ENCODE measurements at regions not wholly inside any gene's neighbourhood (a gene's known extent, or its start where the extent isn't known, plus 50 kb on each side); places are given as distances from the start of the nearest gene placed in this dataset.

GRCh38 chr1:60895701-60896100, 186.7 kb upstream of the NFIA start:
- Histone ChIP-seq H3K4me1 (no peaks in the 10 kb centered on the region), H3K36me3 (no peaks in the 10 kb centered on the region), H3K27me3 (no peaks in the 10 kb centered on the region), H3K27ac (no peak overlapping the region), H3K4me3 (no peak overlapping the region), H3K9me3 (no peaks in the 10 kb centered on the region)
- 77 to 79% methylated on average over 3 of the region's 3 CpGs for WGBS, 2 donors
- DNase-seq (ENCODE audit: low spot score in 2 of 2) = no peak
- TF ChIP-seq CTCF (IDR thresholded peaks at IDR 0.05) (no peak), EP300 (IDR thresholded peaks at IDR 0.05) (no peak), POLR2A (IDR thresholded peaks at IDR 0.05) (no peak)

GRCh38 chr1:60895252-60895651, 187.1 kb upstream of the NFIA start:
- 78 to 81% methylated on average over 6 of the region's 6 CpGs for WGBS, 2 donors
- H3K4me3 ChIP-seq = no peak overlapping the region

GRCh38 chr1:60894741-60895140, 187.6 kb upstream of the NFIA start:
- WGBS, 2 donors = 98 to 99% methylated on average over 2 of the region's 2 CpGs
- no peaks in the 10 kb centered on the region for H3K4me1 ChIP-seq
- no peaks in the 10 kb centered on the region for H3K27me3 ChIP-seq
- no peak for DNase-seq (ENCODE audit: low spot score in 2 of 2)
- H3K36me3 ChIP-seq = no peaks in the 10 kb centered on the region
- H3K9me3 ChIP-seq = no peaks in the 10 kb centered on the region
- no peak overlapping the region for H3K27ac ChIP-seq
- TF ChIP-seq EP300 (IDR thresholded peaks at IDR 0.05) = no peak
- TF ChIP-seq POLR2A (IDR thresholded peaks at IDR 0.05) = no peak
- no peak for TF ChIP-seq CTCF (IDR thresholded peaks at IDR 0.05)
- H3K4me3 ChIP-seq = no peak overlapping the region

More at GRCh38 chr1:60895252-60895651, 187.1 kb upstream of the NFIA start:
- DNase-seq (ENCODE audit: low spot score in 2 of 2) = no peak
- no peaks in the 10 kb centered on the region for H3K4me1 ChIP-seq
- H3K9me3 ChIP-seq = no peaks in the 10 kb centered on the region
- H3K27ac ChIP-seq = no peak overlapping the region
- H3K27me3 ChIP-seq = no peaks in the 10 kb centered on the region
- TF ChIP-seq POLR2A (IDR thresholded peaks at IDR 0.05) (no peak), CTCF (IDR thresholded peaks at IDR 0.05) (no peak), EP300 (IDR thresholded peaks at IDR 0.05) (no peak)
- H3K36me3 ChIP-seq = no peaks in the 10 kb centered on the region

- Histone ChIP-seq H3K4me1 (no peaks in the 10 kb centered on the region), H3K27me3 (no peaks in the 10 kb centered on the region), H3K36me3 (no peaks in the 10 kb centered on the region), H3K4me3 (no peak overlapping the region), H3K27ac (no peak overlapping the region), H3K9me3 (no peaks in the 10 kb centered on the region)
- no peak for DNase-seq (ENCODE audit: low spot score in 2 of 2)
- TF ChIP-seq CTCF (IDR thresholded peaks at IDR 0.05) (no peak), POLR2A (IDR thresholded peaks at IDR 0.05) (no peak), EP300 (IDR thresholded peaks at IDR 0.05) (no peak)
- 72 to 84% methylated on average over 3 of the region's 3 CpGs for WGBS, 2 donors
Observed at GRCh38 chr1:60894130-60894529, 188.2 kb upstream of the NFIA start.

- H3K27me3 ChIP-seq = no peaks in the 10 kb centered on the region
- TF ChIP-seq POLR2A (IDR thresholded peaks at IDR 0.05) (no peak), EP300 (IDR thresholded peaks at IDR 0.05) (no peak), CTCF (IDR thresholded peaks at IDR 0.05) (no peak)
- H3K36me3 ChIP-seq = no peaks in the 10 kb centered on the region
- H3K27ac ChIP-seq = no peak overlapping the region
- 58 to 68% methylated on average over 11 of the region's 11 CpGs for WGBS, 2 donors
- H3K9me3 ChIP-seq = no peaks in the 10 kb centered on the region
- DNase-seq (ENCODE audit: low spot score in 2 of 2) = no peak
- no peaks in the 10 kb centered on the region for H3K4me1 ChIP-seq
- H3K4me3 ChIP-seq = no peak overlapping the region
Observed at GRCh38 chr1:60893136-60893930, 189.0 kb upstream of the NFIA start.

All from tibial nerve (tissue), 4 donors.